ENCODE measurements at regions not wholly inside any gene's neighbourhood (a gene's known extent, or its start where the extent isn't known, plus 50 kb on each side); places are given as distances from the start of the nearest gene placed in this dataset.
A peak's percentile ranks its signal among the peaks of the same experiment; 100 is the strongest.

- no peak for DNase-seq
These were observed 61.9 kb downstream of the EXOSC2 start for GRCh38 chr9:130755377-130756007.

- DNase-seq = no peak
These were observed 62.5 kb downstream of the EXOSC2 start for GRCh38 chr9:130756037-130756436.

- DNase-seq = no peak
These were observed 63.0 kb downstream of the EXOSC2 start for GRCh38 chr9:130756455-130757152.

GRCh38 chr9:130759738-130760137 lies 66.2 kb downstream of the EXOSC2 start:
- no peak for DNase-seq

- no peak for DNase-seq
These were observed 70.0 kb downstream of the EXOSC2 start for GRCh38 chr9:130763331-130764171.

GRCh38 chr9:130765137-130766020 lies 69.7 kb upstream of the ABL1 start:
- no peak for DNase-seq

- DNase-seq = no peak
These were observed 68.8 kb upstream of the ABL1 start for GRCh38 chr9:130766021-130766926.

GRCh38 chr9:130766927-130767307 lies 68.1 kb upstream of the ABL1 start:
- no peak for DNase-seq

GRCh38 chr9:130768265-130768664 lies 66.8 kb upstream of the ABL1 start:
- no peak for DNase-seq

- DNase-seq = no peak
These were observed 66.1 kb upstream of the ABL1 start for GRCh38 chr9:130768891-130769403.

GRCh38 chr9:130770093-130770492 lies 65.0 kb upstream of the ABL1 start:
- DNase-seq = no peak

GRCh38 chr9:130770679-130771442 lies 64.2 kb upstream of the ABL1 start:
- DNase-seq = peak in 1 of 2 donors; percentile 46

- DNase-seq = no peak
These were observed 62.9 kb upstream of the ABL1 start for GRCh38 chr9:130772185-130772584.

- DNase-seq = no peak
These were observed 60.9 kb upstream of the ABL1 start for GRCh38 chr9:130774183-130774582.

- DNase-seq = no peak
These were observed 59.6 kb upstream of the ABL1 start for GRCh38 chr9:130775336-130775991.

- no peak for DNase-seq
These were observed 55.8 kb upstream of the ABL1 start for GRCh38 chr9:130779153-130779855.

GRCh38 chr9:130780415-130780814 lies 54.6 kb upstream of the ABL1 start:
- DNase-seq = no peak

GRCh38 chr9:130780865-130781504 lies 54.1 kb upstream of the ABL1 start:
- no peak for DNase-seq

- no peak for DNase-seq
These were observed 53.5 kb upstream of the ABL1 start for GRCh38 chr9:130781569-130781968.

All from CD4-positive, alpha-beta T cell treated with Interferon alpha-2 for 1 hour (primary cell).